KMS-11 (cell line): ENCODE measurements at regions not wholly inside any gene's neighbourhood (a gene's known extent, or its start where the extent isn't known, plus 50 kb on each side); places are given as distances from the start of the nearest gene placed in this dataset.

Experiments
- H2AFZ ChIP-seq: fragments of 200-600 bp; sonication (generic); 2 replicates; pipeline ENCODE4 v1.6.1; 2016; ENCODE audit warnings: antibody characterized with exemption, mixed run types, low read depth
- H3K27ac ChIP-seq: fragments of 200-600 bp; sonication (generic); 2 replicates; pipeline ENCODE4 v1.6.1; 2016; ENCODE audit warnings: mild to moderate bottlenecking, mixed run types
- H3K27me3 ChIP-seq: fragments of 200-600 bp; sonication (generic); 2 replicates; pipeline ENCODE4 v1.6.1; 2017; ENCODE audit warnings: mild to moderate bottlenecking, low read depth, mixed run types, moderate library complexity; ENCODE audit not compliant: insufficient read depth
- H3K36me3 ChIP-seq: fragments of 200-600 bp; sonication (generic); 2 replicates; pipeline ENCODE4 v1.6.1; 2017; ENCODE audit warnings: mild to moderate bottlenecking, mixed run types; ENCODE audit not compliant: insufficient read depth
- H3K4me1 ChIP-seq: fragments of 200-600 bp; sonication (generic); 2 replicates; pipeline ENCODE4 v1.6.1; 2016; ENCODE audit warnings: mild to moderate bottlenecking, low read depth, mixed run types; ENCODE audit not compliant: poor library complexity, severe bottlenecking
- H3K4me2 ChIP-seq: fragments of 200-600 bp; sonication (generic); 2 replicates; pipeline ENCODE4 v1.7.0; 2016; ENCODE audit warnings: mild to moderate bottlenecking, mixed run types
- H3K4me3 ChIP-seq: fragments of 200-600 bp; sonication (generic); IDR thresholded peaks from 2 replicates; pipeline ENCODE4 v1.6.1; 2017; ENCODE audit warnings: low read depth, low read length, mixed read lengths; ENCODE audit not compliant: insufficient read depth
- H3K79me2 ChIP-seq: fragments of 200-600 bp; sonication (generic); 2 replicates; pipeline ENCODE4 v1.6.1; 2016; ENCODE audit warnings: low read depth, mixed run types; ENCODE audit not compliant: insufficient read depth
- H3K9ac ChIP-seq: fragments of 200-600 bp; sonication (generic); 2 replicates; pipeline ENCODE4 v1.6.1; 2016; ENCODE audit warnings: mild to moderate bottlenecking, mixed run types
- H4K20me1 ChIP-seq: fragments of 200-600 bp; sonication (generic); 2 replicates; pipeline ENCODE4 v1.6.1; 2016; ENCODE audit warnings: mild to moderate bottlenecking, mixed run types; ENCODE audit not compliant: insufficient read depth
- TF ChIP-seq, protein P1 (sequence below): fragments of 200-600 bp; sonication (generic); conservative IDR thresholded peaks from 2 replicates; pipeline ENCODE4 v1.6.1; 2017; ENCODE audit warnings: low read depth, mild to moderate bottlenecking, antibody characterized with exemption, low read length, moderate library complexity, mixed read lengths

DNA sequence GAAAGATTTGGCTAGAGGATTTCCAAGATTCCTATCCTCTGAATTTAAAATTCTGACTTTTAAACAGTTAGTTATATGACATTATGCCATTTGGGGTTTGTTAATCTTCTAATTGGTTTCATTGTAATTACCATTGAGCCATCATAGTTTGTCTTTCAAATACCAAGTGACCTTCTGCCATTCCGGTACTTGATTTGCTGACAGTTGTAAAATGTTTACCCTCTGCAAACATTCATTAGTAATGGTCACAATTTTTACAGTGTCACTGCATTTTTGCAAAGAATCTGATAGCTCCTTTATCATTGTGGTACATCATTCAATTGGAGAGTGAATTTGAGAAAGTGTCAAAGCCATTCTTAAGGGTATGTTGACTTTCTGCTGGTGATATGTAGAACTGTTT is 645.0 kb upstream of the TBL1XR1 start:
- Histone ChIP-seq H3K79me2 (no peaks in the 10 kb centered on the region), H3K4me1 (no peaks in the 10 kb centered on the region)

DNA sequence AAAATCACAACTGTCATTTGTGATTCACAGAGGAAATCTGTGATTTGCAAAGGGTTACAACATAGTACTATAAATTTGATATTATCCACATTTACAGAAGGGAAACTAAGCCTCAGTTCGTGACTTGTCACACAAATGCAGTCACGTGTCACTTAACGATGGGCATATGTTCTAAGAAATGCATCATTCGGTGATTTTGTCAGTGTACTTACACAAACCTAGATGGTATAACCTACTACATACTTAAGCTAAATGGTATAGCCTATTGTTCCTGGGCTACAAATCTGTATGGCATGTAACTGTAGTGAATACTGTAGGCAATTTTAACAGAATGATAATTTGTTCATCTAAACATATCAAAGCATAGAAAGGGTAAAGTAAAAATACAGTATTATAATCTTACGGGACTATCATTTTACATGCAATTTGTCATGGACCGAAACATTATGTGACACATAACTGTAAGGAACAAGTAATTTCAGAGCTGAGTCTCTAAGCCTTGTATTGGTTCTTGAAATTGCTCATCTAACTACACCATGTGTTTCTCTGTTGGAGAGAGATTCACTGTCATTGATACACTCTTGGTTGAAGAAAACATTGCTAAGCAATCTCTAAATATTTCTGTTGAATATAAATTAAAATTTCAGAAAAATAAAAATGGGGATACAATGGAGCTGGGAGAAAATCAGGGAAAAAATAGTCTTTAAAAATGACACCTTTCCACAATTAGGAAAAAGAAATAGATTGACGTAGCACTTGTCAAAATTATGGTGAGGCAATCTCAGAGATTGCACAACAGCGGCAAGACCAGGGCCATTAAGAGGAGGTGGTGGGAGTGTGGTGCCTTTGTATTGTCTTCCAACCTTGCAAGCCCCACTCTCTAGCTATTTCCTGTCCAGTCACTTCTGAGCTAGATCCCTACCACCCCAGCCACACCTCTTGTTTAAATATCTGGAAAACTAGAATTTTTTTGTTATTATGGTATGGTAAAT is 645.8 kb upstream of the TBL1XR1 start:
- H3K27me3 ChIP-seq = no peaks in the 10 kb centered on the region
- no peaks in the 10 kb centered on the region for H3K36me3 ChIP-seq
- no peaks in the 10 kb centered on the region for H3K4me1 ChIP-seq
- H3K79me2 ChIP-seq = no peaks in the 10 kb centered on the region
- H3K4me3 ChIP-seq = no peak overlapping the region
- H3K4me2 ChIP-seq = no peak overlapping the region
- no peaks in the 10 kb centered on the region for H4K20me1 ChIP-seq
- TF ChIP-seq, protein P1, sequence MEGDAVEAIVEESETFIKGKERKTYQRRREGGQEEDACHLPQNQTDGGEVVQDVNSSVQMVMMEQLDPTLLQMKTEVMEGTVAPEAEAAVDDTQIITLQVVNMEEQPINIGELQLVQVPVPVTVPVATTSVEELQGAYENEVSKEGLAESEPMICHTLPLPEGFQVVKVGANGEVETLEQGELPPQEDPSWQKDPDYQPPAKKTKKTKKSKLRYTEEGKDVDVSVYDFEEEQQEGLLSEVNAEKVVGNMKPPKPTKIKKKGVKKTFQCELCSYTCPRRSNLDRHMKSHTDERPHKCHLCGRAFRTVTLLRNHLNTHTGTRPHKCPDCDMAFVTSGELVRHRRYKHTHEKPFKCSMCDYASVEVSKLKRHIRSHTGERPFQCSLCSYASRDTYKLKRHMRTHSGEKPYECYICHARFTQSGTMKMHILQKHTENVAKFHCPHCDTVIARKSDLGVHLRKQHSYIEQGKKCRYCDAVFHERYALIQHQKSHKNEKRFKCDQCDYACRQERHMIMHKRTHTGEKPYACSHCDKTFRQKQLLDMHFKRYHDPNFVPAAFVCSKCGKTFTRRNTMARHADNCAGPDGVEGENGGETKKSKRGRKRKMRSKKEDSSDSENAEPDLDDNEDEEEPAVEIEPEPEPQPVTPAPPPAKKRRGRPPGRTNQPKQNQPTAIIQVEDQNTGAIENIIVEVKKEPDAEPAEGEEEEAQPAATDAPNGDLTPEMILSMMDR = no peak
- no peak overlapping the region for H3K9ac ChIP-seq
- no peak overlapping the region for H3K27ac ChIP-seq
- no peak overlapping the region for H2AFZ ChIP-seq

More for the DNA sequence above, 645.0 kb upstream of the TBL1XR1 start:
- no peak overlapping the region for H3K4me3 ChIP-seq
- TF ChIP-seq, protein P1 = no peak
- no peaks in the 10 kb centered on the region for H3K27me3 ChIP-seq
- H4K20me1 ChIP-seq = no peaks in the 10 kb centered on the region
- H3K9ac ChIP-seq = no peak overlapping the region
- no peak overlapping the region for H3K27ac ChIP-seq
- H3K36me3 ChIP-seq = no peaks in the 10 kb centered on the region
- no peak overlapping the region for H3K4me2 ChIP-seq
- no peak overlapping the region for H2AFZ ChIP-seq

DNA sequence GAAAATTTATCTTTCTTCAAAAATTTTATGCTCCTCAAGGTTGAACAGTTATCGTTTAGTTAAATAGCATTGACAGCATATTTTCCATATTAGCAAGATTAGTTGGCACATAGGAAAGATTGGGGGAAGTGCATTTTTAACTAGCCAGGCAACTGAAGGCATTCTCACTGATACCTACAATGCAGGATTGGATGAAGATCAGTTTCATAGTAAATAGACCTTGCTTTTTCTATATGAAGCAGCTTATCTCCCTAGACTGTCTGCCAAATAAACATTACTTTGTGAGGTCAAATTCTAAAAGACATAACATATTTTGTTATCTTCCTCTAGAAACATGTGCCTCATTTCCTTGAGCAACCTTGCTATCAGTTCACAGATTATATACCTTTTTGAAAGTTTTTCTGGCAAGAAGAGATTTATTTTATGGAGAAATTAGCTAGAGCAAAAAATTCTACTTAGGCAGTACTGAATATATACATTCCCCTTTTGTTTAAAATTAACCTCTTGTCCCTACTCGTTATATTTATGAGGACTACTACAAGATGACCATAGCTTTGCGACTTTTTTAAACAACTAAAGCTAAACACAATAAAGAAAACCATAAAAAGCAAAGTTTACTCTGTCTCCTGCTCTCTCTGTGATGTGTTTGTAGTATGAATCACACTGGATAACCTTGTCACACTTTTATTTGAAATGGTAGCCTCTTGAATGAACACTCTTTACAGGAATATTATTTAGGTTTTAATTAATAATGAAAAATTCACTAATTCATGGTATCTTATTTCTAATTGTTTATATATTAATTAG is 654.9 kb upstream of the TBL1XR1 start:
- Histone ChIP-seq H3K79me2 (no peaks in the 10 kb centered on the region), H3K4me2 (no peak overlapping the region), H3K27me3 (no peaks in the 10 kb centered on the region), H2AFZ (no peak overlapping the region), H3K27ac (no peak overlapping the region), H3K9ac (no peak overlapping the region), H3K36me3 (no peaks in the 10 kb centered on the region), H4K20me1 (no peaks in the 10 kb centered on the region), H3K4me3 (no peak overlapping the region), H3K4me1 (no peaks in the 10 kb centered on the region)
- TF ChIP-seq, protein P1 = no peak

DNA sequence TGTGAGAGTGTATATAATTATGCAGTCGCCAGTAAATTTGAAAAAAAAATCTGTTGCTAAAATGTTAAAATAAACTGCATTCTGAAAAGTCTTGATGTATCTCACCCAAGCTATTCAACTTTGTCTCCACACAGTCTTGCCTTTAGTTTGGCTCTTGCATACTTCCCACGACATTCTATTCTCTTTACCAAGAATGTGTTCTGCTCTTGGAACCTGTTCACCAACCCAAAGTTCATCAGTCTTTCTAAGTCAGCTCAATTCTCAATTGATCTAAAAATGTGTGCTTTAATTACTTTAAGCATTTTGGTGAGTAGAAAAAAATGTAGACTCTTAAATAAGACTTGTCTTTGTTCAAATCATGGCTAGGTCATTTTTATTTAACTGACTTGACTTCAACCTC is 657.7 kb upstream of the TBL1XR1 start:
- Histone ChIP-seq H3K36me3 (no peaks in the 10 kb centered on the region), H3K4me2 (no peak overlapping the region), H3K4me3 (no peak overlapping the region), H4K20me1 (no peaks in the 10 kb centered on the region), H3K27ac (no peak overlapping the region), H3K9ac (no peak overlapping the region), H3K27me3 (no peaks in the 10 kb centered on the region), H2AFZ (no peak overlapping the region), H3K4me1 (no peaks in the 10 kb centered on the region), H3K79me2 (no peaks in the 10 kb centered on the region)
- TF ChIP-seq, protein P1 = no peak
